HG03520 (cell line): ENCODE measurements at regions not wholly inside any gene's neighbourhood (a gene's known extent, or its start where the extent isn't known, plus 50 kb on each side); places are given as distances from the start of the nearest gene placed in this dataset.
A peak's percentile ranks its signal among the peaks of the same experiment; 100 is the strongest.
"Not testable (repeated sequence)": the region's sequence is repeated elsewhere in the genome, so short reads cannot be mapped to it uniquely, and the experiment has no call there.

Source experiments
- ATAC-seq: cut with Tn5 transposase; IDR thresholded peaks from one replicate; pipeline ENCODE4 v1.9.1; 2021; ENCODE audit warnings: mild to moderate bottlenecking, moderate library complexity; ENCODE audit not compliant: unreplicated experiment

DNA sequence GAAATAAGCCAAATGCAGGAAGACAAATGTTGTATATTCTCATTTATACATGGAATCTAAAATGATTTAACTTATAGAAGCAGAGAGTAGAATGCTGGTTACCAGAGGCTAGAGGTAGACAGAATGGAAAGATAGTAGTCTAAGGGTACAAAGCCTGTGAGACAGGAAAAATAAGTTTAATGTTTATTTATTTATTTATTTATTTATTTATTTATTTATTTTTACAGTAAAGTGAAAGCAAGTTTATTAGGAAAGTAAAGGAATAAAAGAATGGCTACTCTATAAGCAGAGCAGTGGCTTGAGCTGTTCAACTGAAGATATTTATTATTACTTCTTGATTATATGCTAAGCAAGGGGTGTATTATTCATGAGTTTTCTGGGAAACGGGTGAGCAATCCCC lies 203.2 kb downstream of the LAS1L start:
- no peak for ATAC-seq

DNA sequence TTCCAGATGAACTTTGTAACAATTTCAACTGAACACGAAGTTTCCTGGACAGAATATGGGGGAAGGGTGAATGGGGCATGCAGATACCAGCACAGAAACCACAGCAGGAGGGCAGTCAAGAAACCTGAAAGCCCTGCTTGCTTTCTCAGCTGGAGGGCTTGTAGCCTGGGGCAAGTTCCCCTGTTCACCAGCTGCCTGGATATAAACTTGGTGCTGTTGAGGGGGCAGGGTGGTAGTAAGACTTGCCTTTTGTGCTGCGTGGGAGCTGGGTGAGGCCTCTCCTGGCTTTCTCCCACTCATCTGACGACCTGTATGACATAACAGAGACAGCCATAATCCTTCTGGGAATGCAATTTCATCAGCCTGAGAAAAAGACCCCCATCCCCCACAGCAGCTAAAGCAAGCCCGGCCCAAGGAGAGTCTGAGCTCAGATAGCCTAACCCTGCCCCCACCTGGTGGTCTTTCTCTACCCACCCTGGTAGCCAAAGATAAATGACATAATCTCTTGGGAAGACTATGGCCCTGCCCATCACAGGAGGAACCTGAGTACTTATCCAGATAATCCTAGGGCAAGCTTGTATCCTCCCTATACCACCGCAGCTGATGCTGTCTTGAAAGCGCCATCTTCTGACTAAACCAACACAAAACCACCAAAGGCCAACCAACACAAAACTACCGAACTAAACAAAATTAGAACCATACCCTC lies 234.3 kb downstream of the LAS1L start:
- ATAC-seq = no peak

DNA sequence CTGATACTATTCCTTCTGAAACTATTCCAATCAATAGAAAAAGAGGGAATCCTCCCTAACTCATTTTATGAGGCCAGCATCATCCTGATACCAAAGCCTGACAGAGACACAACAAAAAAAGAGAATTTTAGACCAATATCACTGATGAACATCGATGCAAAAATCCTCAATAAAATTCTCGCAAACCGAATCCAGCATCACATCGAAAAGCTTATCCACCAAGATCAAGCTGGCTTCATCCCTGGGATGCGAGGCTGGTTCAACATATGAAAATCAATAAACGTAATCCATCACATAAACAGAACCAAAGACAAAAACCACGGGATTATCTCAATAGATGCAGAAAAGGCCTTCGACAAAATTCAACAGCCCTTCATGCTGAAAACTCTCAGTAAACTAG lies 251.7 kb downstream of the LAS1L start:
- not testable (repeated sequence) for ATAC-seq

DNA sequence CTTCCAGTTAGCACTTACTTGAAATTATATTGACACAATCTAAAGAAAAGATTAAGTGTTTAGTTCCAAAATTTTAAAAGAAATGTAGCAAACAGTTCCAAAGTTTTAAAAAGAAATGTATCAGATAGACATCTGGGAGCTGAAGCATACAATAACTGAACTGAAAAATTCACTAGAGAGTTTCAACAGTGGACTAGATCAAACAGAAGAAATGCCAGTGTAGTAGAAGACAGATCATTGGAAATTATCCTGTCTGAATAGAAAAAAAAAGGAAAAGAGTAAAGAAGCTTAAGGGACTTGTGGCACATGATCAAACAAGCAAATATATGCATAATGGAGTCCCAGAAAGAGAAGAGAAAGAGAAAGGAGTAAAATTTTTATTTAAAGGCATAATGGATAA lies 261.4 kb downstream of the LAS1L start:
- ATAC-seq = no peak

DNA sequence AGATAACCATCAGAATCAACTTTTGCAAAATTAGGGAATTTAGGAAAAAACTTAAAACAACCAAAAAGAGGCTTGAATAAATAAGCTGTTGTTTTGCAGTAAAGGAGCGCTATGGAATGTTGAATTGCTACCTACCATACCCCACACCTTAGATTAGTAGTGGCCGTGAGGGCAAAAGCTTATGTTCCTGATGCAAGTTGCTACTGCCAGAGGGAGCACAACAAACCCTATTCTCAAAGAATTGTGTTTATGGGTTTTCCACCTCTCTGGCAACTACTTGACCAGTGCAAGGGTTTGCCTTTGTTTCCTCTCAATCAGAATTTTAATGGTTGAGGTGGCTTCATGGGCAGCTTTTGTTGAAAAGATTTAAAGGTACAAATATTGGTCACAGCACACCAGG lies 268.1 kb downstream of the LAS1L start:
- ATAC-seq = no peak

DNA sequence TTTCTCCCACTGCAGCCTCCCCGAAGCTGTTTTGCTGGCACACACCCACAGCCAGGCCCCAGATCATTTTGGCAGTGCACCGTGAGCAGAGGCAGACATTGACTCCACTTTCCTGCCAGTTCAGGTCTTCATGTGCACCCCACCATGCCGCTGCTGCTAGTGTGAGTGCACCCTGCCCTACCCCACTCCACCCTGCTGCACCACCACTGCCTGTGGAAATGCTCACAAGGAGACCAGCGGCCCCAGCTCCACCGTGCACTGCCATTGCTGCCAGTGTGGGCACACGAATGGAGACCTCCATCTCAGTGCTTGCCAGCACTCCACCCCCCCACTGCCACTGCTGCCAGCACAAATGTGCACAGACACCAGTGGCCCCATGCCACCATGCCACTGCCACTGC lies 277.6 kb upstream of the ZC4H2 start:
- no peak for ATAC-seq

DNA sequence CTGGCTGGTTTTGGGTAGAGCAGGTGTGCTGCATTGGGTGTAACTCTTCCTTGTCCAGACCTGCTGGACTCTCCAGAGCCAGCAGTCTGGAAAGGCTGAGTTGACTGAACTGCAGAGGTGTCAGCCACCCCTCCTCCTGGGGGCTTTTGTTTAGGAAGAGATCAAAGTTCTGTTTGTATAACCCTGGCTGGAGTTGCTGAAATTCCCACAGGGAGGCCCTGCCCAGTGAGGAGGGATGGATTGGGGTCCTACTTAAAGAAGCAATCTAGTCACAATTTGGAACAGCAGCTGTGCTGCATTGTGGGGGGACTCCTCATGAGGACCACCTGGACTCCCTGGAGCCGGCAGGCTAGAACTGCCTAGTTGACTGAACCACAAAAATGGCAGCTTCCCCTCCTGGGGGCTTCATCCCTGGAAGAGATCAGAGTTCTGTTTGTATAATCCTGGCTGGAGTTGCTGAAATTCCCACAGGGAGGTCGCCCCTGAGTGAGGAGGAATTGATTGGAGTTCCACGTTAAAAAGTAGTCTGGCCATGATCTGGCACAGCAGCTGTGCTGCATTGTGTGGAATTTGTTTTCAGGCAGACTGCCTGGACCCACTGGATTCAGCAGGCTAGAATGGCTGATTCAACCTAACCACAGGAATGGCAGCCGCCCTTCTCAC lies 264.9 kb upstream of the ZC4H2 start:
- ATAC-seq = no peak

DNA sequence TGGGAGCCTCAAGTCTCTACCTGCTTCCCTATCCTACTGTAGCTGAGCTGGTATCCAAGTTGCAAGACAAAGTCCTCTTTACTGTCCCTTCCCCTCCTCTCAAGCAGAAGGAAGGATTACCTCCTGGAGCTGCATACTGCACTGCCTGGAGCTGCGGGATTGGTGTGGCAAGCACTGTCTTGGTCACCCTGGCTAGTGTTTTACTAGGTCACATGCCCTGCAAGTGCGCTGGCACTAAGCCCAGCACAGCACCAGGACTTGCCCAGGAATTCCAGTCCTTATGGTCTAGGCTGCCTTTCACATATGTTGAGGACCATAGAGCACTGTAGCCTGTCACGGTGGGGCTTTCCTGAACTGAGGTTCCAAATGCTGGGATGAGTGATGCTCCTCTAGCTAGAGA lies 227.3 kb upstream of the ZC4H2 start:
- ATAC-seq = no peak

DNA sequence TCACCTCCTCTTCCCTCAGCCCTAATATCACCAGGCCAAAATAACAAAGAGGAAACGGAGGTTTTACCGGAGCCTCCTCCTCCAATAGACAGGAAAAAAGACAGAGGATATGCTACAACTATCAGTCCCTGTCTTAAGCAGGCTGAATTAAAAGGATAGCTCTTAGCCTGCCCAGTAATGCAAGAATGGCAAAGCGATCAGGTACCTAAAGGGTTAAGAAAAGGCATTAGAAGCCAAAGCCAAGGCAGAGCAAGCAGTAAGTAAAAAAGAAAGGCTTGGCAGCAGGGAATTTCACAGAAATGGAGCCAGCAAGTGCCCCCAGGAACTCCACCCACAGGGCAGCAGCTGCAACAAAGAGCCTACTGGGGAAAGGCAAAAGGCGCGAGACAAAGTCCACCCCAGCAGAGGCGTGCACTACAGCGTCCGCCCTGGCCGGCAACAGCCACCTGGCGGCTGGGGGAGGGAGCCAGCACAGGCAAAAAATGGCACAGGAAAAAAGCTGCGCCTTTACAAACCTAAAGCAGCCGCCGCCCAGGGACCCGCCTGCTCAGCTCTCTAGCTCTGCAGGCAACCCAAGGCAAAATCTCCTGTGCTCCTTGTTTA lies 220.6 kb upstream of the ZC4H2 start:
- no peak for ATAC-seq

DNA sequence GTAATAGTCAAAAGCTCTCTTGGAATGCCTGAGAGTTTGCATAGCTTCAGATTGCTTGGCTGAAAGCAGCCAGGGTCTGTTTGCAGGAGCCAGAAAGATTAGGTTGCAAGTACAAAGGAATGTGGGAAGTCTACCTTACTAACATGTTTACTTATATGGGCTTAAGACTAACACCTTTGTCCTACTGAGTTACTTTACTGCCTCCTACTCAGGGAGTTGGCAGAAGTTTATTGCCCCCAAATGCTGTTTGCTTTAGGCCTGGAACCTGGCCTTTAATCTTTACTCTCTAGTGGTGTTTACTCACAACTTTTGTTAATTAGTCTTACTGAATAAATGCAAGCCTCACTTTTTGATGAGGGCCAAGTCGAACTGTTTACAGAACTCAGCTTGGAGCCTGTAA lies 219.4 kb upstream of the ZC4H2 start:
- ATAC-seq = no peak

DNA sequence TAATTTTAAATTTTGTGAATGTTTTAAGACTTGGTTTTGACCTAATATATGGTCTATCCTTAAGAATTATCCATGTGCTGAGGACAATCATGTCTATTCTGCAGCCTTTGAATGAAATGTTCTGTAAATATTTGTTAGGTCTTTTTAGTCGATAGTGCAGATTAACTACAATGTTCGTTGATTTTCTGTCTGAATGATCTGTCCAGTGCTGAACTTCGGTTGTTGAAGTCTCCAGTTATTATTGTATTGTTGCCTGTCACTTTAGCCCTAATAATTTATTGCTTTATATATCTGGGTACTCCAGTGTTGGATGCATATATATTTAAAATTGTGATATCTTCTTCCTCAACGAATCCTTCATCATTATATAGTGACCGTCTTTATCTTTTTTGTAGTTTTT lies 218.3 kb upstream of the ZC4H2 start:
- ATAC-seq = no peak

DNA sequence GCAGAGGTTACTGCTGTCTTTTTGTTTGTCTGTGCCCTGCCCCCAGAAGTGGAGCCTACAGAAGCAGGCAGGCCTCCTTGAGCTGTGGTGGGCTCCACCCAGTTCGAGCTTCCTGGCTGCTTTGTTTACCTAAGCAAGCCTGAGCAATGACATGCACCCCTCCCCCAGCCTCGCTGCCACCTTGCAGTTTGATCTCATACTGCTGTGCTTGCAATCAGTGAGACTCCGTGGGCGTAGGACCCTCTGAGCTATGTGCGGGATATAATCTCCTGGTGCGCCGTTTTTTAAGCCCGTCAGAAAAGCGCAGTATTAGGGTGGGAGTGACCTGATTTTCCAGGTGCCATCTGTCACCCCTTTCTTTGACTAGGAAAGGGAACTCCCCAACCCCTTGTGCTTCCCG lies 187.1 kb upstream of the ZC4H2 start:
- not testable (repeated sequence) for ATAC-seq

DNA sequence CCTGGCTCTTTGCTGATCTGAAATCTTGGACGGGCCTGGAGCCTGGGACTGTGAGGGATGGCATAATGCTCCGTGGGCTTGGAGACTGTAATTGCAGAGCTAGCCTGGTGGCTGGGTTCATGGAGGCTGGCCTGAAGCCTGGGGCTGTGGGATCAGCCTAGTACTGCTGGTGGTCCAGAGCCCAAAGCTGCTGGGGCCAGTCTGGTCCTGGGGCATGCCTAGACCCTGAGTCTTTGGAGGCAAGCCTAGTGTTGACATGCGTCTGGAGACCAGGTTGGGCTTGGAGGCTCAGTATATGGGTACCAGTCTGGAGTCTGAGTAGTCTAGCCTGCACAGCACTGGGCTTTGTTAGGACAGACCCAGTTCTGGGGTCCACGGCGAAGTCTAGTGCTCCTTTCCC lies 172.0 kb upstream of the ZC4H2 start:
- ATAC-seq = no peak

DNA sequence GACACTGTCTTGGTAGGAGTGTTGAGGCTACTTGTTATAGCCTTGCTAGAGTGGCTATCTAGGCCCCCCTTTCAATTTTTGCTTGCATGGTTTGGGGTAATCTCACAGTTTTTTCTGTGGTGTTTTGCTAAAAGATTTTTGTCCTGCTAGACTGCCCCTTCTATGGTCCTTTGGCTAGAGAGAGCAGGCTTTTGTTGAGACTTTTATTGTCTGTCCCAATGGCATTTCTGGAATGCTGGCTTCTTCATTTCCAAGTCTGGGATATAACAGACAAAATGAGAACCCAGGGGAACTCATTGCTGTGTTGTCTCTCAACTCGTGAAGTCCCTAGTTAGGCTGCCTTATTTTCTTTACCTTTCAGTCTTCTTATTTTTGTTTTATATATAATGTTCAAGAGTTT lies 160.2 kb upstream of the ZC4H2 start:
- ATAC-seq = no peak

DNA sequence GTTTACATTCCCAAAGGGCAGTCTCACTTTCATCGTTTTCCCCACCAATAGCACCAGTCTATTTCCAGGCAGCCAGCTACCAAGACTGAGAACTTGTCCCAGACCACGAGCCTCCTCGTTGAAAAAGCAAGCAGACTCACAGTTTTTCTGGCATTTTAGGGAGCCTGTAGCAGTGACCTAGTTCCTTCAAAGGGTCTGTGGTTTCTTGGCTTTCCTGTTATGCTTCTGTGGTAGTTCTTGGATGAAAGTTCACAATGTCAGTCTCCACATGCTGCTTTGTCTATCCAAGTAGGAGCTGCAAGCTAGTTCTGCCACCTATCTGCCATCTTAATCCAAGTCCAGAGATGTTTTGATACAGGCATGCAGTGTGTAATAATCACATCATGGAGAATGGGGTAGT lies 151.6 kb upstream of the ZC4H2 start:
- ATAC-seq = no peak

DNA sequence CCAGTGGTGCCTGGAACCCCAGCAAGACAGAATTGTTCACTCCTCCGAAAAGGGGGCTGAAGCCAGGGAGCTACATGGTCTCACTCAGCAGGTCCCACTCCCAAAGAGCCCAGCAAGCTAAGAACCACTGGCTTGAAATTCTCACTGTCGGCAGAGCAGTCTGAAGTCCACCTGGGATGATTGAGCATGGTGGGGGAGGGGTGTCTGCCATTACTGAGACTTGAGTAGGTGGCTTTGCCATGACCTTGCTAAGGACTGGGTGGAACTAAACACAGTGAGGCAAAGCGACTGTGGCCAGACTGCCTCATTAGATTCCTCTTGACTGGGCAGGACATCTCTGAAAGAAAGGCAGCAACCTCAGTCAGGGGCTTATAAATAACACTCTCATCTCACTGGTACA lies 122.6 kb upstream of the ZC4H2 start:
- ATAC-seq = no peak

DNA sequence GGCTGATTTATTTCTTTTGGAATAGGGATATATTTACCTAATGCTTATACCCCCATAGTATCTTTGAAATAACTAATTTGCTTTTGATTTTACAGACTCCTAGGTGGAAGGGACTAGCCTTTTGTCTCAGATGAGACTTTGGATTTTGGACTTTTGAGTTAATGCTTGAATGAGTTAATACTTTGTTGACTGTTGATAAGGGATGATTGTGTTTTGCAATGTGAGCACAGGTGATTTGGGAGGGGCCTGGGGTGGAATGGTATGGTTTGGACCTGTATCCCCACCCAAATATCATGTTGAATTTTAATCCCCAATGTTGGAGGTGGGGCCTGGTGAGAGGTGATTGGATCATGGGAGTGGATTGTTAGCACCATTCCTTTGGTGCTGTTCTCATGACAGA lies 117.4 kb upstream of the ZC4H2 start:
- no peak for ATAC-seq

DNA sequence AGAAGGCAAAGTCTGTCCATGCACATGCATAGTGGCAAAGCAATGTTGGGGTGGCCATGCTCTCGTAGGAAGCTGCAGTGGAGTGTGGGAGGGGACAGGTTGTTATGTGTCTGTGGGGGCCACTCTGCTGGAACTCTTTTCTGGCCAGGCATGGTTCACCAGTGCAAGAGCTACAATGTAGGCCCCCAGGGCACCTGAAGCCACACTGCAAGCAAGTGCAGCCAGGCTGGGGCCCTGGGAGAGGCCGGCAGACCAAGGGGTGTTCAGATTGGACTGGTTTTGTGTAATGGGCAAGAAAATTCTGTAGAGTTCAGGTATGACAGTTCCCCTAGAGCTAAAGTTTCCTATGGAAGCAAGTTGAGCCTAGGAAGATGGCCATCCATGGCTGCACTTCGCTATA lies 97.0 kb upstream of the ZC4H2 start:
- ATAC-seq = no peak

DNA sequence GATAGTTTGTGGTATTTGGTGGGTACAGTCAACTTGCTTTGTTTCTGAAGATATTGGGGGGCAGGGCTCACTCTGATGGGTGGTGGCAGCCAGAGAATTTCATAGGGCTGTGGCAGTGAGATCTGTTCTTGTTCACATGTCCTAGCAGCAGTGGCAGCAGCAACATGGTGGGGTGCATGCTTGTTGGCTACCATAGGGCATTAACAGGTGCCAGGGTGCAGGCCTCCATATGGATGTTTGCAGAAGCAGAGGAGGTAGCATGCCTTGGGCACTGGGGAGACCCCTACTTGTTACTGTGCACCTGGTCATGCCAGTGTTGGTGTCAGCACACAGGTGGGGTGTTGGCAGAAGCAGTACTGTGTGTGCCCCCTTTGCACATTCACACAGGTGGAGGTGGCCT lies 96.3 kb upstream of the ZC4H2 start:
- no peak for ATAC-seq

DNA sequence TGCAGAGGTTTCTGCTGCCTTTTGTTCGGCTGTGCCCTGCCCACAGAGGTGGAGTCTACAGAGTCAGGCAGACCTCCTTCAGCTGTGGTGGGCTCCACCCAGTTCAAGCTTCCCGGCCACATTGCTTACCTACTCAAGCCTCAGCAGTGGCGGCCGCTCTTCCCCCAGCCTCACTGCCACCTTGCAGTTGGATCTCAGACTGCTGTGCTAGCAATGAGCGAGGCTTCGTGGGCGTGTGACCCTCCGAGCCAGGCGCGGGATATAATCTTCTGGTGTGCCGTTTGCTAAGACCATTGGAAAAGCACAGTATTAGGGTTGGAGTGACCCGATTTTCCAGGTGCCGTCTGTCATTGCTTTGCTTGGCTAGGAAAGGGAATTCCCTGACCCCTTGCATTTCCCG lies 82.4 kb upstream of the ZC4H2 start:
- ATAC-seq = not testable (repeated sequence)

DNA sequence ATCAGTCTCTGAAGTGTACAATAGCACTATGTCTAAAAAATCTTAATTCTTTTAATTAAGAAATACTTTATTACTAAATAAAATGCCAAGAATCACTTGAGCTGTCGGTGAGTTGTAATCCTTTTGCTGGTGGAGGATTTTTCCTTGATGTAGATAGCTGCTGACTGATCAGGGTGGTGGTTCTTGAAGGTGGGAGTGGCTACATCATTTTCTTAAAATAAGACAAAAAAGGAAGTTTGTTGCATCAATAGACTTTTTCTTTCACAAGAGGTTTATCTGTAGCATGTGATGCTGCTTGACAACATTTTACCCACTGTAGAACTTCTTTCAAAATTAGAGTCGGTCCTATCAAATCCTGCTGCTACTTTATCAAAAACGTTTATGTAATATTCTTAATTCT lies 68.8 kb upstream of the ZC4H2 start:
- ATAC-seq = no peak

DNA sequence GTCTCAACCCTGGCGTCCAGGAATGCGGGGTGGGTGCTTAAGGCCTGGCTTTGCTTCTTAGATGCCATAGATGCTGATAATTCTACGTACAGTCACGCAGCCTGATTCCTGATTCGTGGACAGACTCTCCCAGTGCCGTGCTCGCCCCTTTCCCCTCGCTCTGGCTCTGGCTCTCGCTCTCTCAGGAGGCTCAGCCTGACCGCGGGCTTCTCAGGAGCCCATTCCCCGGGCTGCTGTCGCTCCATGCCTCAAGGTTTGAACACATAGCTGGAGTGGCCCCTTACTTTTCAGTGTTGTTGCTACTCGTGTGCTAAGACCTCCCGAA lies 59.2 kb upstream of the ZC4H2 start:
- ATAC-seq = peak; percentile 25
